ENCODE measurements at regions not wholly inside any gene's neighbourhood (a gene's known extent, or its start where the extent isn't known, plus 50 kb on each side); places are given as distances from the start of the nearest gene placed in this dataset.

- Histone ChIP-seq H3K36me3 (ENCODE audit: low read depth) (no peaks in the 10 kb centered on the region), H3K27ac (ENCODE audit: poor library complexity, severe bottlenecking) (no peak overlapping the region), H3K27me3 (ENCODE audit: insufficient read depth, poor library complexity, severe bottlenecking) (no peaks in the 10 kb centered on the region), H3K4me3 (ENCODE audit: severe bottlenecking) (no peak overlapping the region), H3K9me3 (ENCODE audit: severe bottlenecking) (peaks cover 2% of the 10 kb centered on the region), H3K4me1 (ENCODE audit: insufficient read depth, poor library complexity, severe bottlenecking) (no peaks in the 10 kb centered on the region)
- DNase-seq (ENCODE audit: low spot score) (no peak), ATAC-seq (ENCODE audit: low read depth) (no peak)
- TF ChIP-seq CTCF (IDR thresholded peaks at IDR 0.05; ENCODE audit: poor library complexity, severe bottlenecking), result no peak
Observed at GRCh38 chr22:48973694-48974041, 854.0 kb downstream of the BRD1 start.

- no peak for ATAC-seq (ENCODE audit: low read depth)
- Histone ChIP-seq H3K4me3 (ENCODE audit: severe bottlenecking) (no peak overlapping the region), H3K27me3 (ENCODE audit: insufficient read depth, poor library complexity, severe bottlenecking) (no peaks in the 10 kb centered on the region), H3K4me1 (ENCODE audit: insufficient read depth, poor library complexity, severe bottlenecking) (no peaks in the 10 kb centered on the region), H3K27ac (ENCODE audit: poor library complexity, severe bottlenecking) (no peak overlapping the region), H3K36me3 (ENCODE audit: low read depth) (no peaks in the 10 kb centered on the region), H3K9me3 (ENCODE audit: severe bottlenecking) (peaks cover 2% of the 10 kb centered on the region)
- no peak for TF ChIP-seq CTCF (IDR thresholded peaks at IDR 0.05; ENCODE audit: poor library complexity, severe bottlenecking)
- no peak for DNase-seq (ENCODE audit: low spot score)
Observed at GRCh38 chr22:48972979-48973693, 854.5 kb downstream of the BRD1 start.

- ATAC-seq (ENCODE audit: low read depth) (peak; percentile 76), DNase-seq (ENCODE audit: low spot score) (peak; percentile 22)
- no peaks in the 10 kb centered on the region for H3K36me3 ChIP-seq (ENCODE audit: low read depth)
- no peak overlapping the region for H3K4me3 ChIP-seq (ENCODE audit: severe bottlenecking)
- no peaks in the 10 kb centered on the region for H3K4me1 ChIP-seq (ENCODE audit: insufficient read depth, poor library complexity, severe bottlenecking)
- peaks cover 3% of the 10 kb centered on the region for H3K27me3 ChIP-seq (ENCODE audit: insufficient read depth, poor library complexity, severe bottlenecking)
- H3K9me3 ChIP-seq (ENCODE audit: severe bottlenecking), result no peaks in the 10 kb centered on the region
- peak; percentile 46 for TF ChIP-seq CTCF (IDR thresholded peaks at IDR 0.05; ENCODE audit: poor library complexity, severe bottlenecking)
- H3K27ac ChIP-seq (ENCODE audit: poor library complexity, severe bottlenecking), result no peak overlapping the region
Observed at GRCh38 chr22:48968201-48968959, 859.3 kb downstream of the BRD1 start.

- no peak for TF ChIP-seq CTCF (IDR thresholded peaks at IDR 0.05; ENCODE audit: poor library complexity, severe bottlenecking)
- Histone ChIP-seq H3K27ac (ENCODE audit: poor library complexity, severe bottlenecking) (no peak overlapping the region), H3K4me3 (ENCODE audit: severe bottlenecking) (no peak overlapping the region), H3K9me3 (ENCODE audit: severe bottlenecking) (no peaks in the 10 kb centered on the region), H3K4me1 (ENCODE audit: insufficient read depth, poor library complexity, severe bottlenecking) (no peaks in the 10 kb centered on the region), H3K36me3 (ENCODE audit: low read depth) (no peaks in the 10 kb centered on the region), H3K27me3 (ENCODE audit: insufficient read depth, poor library complexity, severe bottlenecking) (peaks cover 3% of the 10 kb centered on the region)
- ATAC-seq (ENCODE audit: low read depth) (no peak), DNase-seq (ENCODE audit: low spot score) (no peak)
Observed at GRCh38 chr22:48963405-48963804, 864.3 kb downstream of the BRD1 start.

GRCh38 chr22:48961705-48962104 lies 866.0 kb downstream of the BRD1 start:
- Histone ChIP-seq H3K9me3 (ENCODE audit: severe bottlenecking) (no peaks in the 10 kb centered on the region), H3K36me3 (ENCODE audit: low read depth) (no peaks in the 10 kb centered on the region), H3K27me3 (ENCODE audit: insufficient read depth, poor library complexity, severe bottlenecking) (peaks cover 3% of the 10 kb centered on the region), H3K27ac (ENCODE audit: poor library complexity, severe bottlenecking) (no peak overlapping the region), H3K4me3 (ENCODE audit: severe bottlenecking) (no peak overlapping the region), H3K4me1 (ENCODE audit: insufficient read depth, poor library complexity, severe bottlenecking) (no peaks in the 10 kb centered on the region)
- no peak for TF ChIP-seq CTCF (IDR thresholded peaks at IDR 0.05; ENCODE audit: poor library complexity, severe bottlenecking)
- ATAC-seq (ENCODE audit: low read depth) (no peak), DNase-seq (ENCODE audit: low spot score) (no peak)
